Panc1 (cell line): ENCODE measurements at regions not wholly inside any gene's neighbourhood (a gene's known extent, or its start where the extent isn't known, plus 50 kb on each side); places are given as distances from the start of the nearest gene placed in this dataset.

Experiments
- ATAC-seq: fragments of 200-7000 bp; cut with Tn5 transposase; 2 replicates; pipeline ENCODE4 v1.9.1; 2020; ENCODE audit warnings: mild to moderate bottlenecking, moderate library complexity
- BruUV-seq: library from RNA; stranded (reverse); fragments of 400-500 nt; replicated peaks from 2 replicates; lab custom pipeline; 2021; lab: Mats Ljungman, UMichigan
- CTCF ChIA-PET: fragments of 300-600 bp; sonication (Branson Sonifier 250); formaldehyde crosslinking; loops from one replicate; lab custom pipeline; 2022; ENCODE audit warnings: antibody characterized with exemption; lab: Charles Lee
- POLR2A ChIA-PET: fragments of 300-600 bp; sonication (Branson Sonifier 250); formaldehyde crosslinking; loops from one replicate; lab custom pipeline; 2022; ENCODE audit warnings: antibody characterized with exemption; lab: Charles Lee
- DNase-seq: peaks from one replicate; pipeline ENCODE4 v3.0.0-alpha.2; 2010; ENCODE audit warnings: low read depth, low spot score
- H3K27ac ChIP-seq: 2 replicates; pipeline ENCODE4 v1.5.1; 2011; ENCODE audit warnings: mild to moderate bottlenecking, low read length, inconsistent platforms
- H3K27me3 ChIP-seq: fragments of 200-500 bp; sonication (Bioruptor generic); 2 replicates; pipeline ENCODE4 v1.6.0; 2014; ENCODE audit warnings: low read length, inconsistent platforms; ENCODE audit not compliant: control insufficient read depth, insufficient read depth
- H3K36me3 ChIP-seq: fragments of 200-500 bp; sonication (Bioruptor generic); 2 replicates; pipeline ENCODE4 v1.5.1; 2014; ENCODE audit warnings: inconsistent platforms, mild to moderate bottlenecking, low read length, moderate library complexity; ENCODE audit not compliant: control insufficient read depth, insufficient read depth
- H3K4me1 ChIP-seq: 2 replicates; pipeline ENCODE4 v1.5.1; 2011; ENCODE audit warnings: inconsistent platforms, mild to moderate bottlenecking, low read length, moderate library complexity; ENCODE audit not compliant: control insufficient read depth, insufficient read depth
- H3K4me3 ChIP-seq, 2 experiments: 2 replicates each; pipeline ENCODE4 v1.5.1; 2011 to 2012; ENCODE audit warnings: low read depth in 2 of 2, low read length in 2 of 2, mild to moderate bottlenecking in 2 of 2, inconsistent platforms in 1 of 2, moderate library complexity in 1 of 2
- H3K9me3 ChIP-seq: fragments of 200-500 bp; sonication (Bioruptor generic); 2 replicates; pipeline ENCODE4 v1.5.1; 2014; ENCODE audit warnings: low read depth, mild to moderate bottlenecking, inconsistent platforms, low read length, moderate library complexity; ENCODE audit not compliant: control insufficient read depth, insufficient read depth
- POLR2AphosphoS5 ChIP-seq: IDR thresholded peaks from 2 replicates; pipeline ENCODE4 v1.6.1; 2012; ENCODE audit warnings: mild to moderate bottlenecking, low read depth, low read length, moderate library complexity
- SIN3A ChIP-seq: IDR thresholded peaks from 2 replicates; pipeline ENCODE4 v1.6.1; 2012; ENCODE audit warnings: low read depth, mild to moderate bottlenecking, low read length, moderate library complexity, borderline replicate concordance; ENCODE audit not compliant: insufficient read depth
- TCF7L2 ChIP-seq: IDR thresholded peaks from 2 replicates; pipeline ENCODE4 v1.6.1; 2011; ENCODE audit warnings: mild to moderate bottlenecking, low read depth, low read length, inconsistent platforms
- in situ Hi-C: cut with HindIII; loops from 2 replicates; pipeline ENCODE4 v1.10.0; 2016; ENCODE audit warnings: low sequenced_read_pairs, low pct_unique_long_range_greater_than_20kb
- intact Hi-C: fragments of 100-400 bp; cut with micrococcal nuclease; formaldehyde crosslinking; loops from one replicate; pipeline ENCODE4 v1.10.0; 2022; ENCODE audit not compliant: unreplicated experiment
- TF ChIP-seq, protein P1 (sequence below): fragments of 450-650 bp; IDR thresholded peaks from 2 replicates; pipeline ENCODE4 v1.5.1; 2017; ENCODE audit warnings: mild to moderate bottlenecking
- TF ChIP-seq, protein P2 (sequence below), 2 experiments: IDR thresholded peaks; 2 replicates each; pipeline ENCODE4 v1.6.1; 2011 to 2012; ENCODE audit warnings: low read depth in 2 of 2, control low read depth in 1 of 2, low read length in 1 of 2, mild to moderate bottlenecking in 1 of 2, moderate library complexity in 1 of 2; ENCODE audit not compliant: insufficient read depth in 1 of 2

DNA sequence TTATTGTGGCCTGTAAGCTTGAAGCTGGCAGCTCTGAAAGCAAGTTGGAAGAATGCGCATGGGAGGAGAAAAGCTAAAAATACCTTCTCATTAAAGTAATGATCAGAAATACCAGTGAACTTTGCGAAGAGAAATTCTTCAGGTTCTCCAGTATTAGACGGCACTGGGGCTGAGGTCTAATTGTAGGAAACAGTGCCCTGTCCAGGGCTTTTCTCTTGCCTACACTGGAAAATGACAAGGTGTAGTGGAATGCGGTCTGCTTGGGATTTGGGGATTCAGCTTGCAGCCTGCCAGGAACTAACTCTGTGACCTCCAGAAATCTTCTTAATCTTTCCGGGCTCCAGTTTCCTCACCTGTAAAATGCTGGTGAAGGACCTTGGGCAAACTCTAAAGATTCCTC, 53.3 kb upstream of the KCNJ16 start:
- no peaks in the 10 kb centered on the region for H3K36me3 ChIP-seq
- H3K4me1 ChIP-seq: no peaks in the 10 kb centered on the region
- H3K4me3 ChIP-seq: no peak overlapping the region
- intact Hi-C loops (no loop called here), in situ Hi-C loops (no loop called here)
- no peak for DNase-seq
- no peaks in the 10 kb centered on the region for H3K27me3 ChIP-seq
- no TSS peak for BruUV-seq
- no peaks in the 10 kb centered on the region for H3K9me3 ChIP-seq
- ChIA-PET CTCF (no interaction called here), POLR2A (no interaction called here)
- no peak for ATAC-seq
- no peak for TF ChIP-seq SIN3A
- TF ChIP-seq, protein P1, sequence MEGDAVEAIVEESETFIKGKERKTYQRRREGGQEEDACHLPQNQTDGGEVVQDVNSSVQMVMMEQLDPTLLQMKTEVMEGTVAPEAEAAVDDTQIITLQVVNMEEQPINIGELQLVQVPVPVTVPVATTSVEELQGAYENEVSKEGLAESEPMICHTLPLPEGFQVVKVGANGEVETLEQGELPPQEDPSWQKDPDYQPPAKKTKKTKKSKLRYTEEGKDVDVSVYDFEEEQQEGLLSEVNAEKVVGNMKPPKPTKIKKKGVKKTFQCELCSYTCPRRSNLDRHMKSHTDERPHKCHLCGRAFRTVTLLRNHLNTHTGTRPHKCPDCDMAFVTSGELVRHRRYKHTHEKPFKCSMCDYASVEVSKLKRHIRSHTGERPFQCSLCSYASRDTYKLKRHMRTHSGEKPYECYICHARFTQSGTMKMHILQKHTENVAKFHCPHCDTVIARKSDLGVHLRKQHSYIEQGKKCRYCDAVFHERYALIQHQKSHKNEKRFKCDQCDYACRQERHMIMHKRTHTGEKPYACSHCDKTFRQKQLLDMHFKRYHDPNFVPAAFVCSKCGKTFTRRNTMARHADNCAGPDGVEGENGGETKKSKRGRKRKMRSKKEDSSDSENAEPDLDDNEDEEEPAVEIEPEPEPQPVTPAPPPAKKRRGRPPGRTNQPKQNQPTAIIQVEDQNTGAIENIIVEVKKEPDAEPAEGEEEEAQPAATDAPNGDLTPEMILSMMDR: no peak
- TF ChIP-seq TCF7L2: no peak
- no peak for TF ChIP-seq POLR2AphosphoS5
- TF ChIP-seq, protein P2, sequence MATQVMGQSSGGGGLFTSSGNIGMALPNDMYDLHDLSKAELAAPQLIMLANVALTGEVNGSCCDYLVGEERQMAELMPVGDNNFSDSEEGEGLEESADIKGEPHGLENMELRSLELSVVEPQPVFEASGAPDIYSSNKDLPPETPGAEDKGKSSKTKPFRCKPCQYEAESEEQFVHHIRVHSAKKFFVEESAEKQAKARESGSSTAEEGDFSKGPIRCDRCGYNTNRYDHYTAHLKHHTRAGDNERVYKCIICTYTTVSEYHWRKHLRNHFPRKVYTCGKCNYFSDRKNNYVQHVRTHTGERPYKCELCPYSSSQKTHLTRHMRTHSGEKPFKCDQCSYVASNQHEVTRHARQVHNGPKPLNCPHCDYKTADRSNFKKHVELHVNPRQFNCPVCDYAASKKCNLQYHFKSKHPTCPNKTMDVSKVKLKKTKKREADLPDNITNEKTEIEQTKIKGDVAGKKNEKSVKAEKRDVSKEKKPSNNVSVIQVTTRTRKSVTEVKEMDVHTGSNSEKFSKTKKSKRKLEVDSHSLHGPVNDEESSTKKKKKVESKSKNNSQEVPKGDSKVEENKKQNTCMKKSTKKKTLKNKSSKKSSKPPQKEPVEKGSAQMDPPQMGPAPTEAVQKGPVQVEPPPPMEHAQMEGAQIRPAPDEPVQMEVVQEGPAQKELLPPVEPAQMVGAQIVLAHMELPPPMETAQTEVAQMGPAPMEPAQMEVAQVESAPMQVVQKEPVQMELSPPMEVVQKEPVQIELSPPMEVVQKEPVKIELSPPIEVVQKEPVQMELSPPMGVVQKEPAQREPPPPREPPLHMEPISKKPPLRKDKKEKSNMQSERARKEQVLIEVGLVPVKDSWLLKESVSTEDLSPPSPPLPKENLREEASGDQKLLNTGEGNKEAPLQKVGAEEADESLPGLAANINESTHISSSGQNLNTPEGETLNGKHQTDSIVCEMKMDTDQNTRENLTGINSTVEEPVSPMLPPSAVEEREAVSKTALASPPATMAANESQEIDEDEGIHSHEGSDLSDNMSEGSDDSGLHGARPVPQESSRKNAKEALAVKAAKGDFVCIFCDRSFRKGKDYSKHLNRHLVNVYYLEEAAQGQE (IDR thresholded peaks at IDR 0.05; ENCODE audit: insufficient read depth in 1 of 2, low read depth in 2 of 2, low read length in 1 of 2): no peak
- H3K27ac ChIP-seq: no peak overlapping the region

DNA sequence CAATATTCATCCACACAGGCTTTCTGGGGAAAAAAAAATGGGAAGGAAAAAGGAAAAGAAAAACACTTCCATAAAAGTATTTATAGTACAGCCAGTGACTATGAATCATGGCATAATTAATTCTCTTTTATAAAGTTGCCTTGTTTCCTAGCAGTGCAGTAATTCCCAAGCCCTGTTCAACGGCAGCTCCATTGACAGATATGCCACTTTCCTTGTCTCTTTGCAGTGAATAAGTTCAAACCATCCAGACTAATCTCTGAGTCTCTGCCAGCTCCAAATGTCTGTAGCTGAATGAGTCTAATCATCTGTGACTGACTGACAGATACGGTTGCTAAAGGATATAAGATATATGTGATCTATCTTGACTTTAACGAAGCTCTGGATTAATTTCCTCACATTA, 52.9 kb upstream of the KCNJ16 start:
- Histone ChIP-seq H3K27me3 (no peaks in the 10 kb centered on the region), H3K4me3 (no peak overlapping the region), H3K9me3 (no peaks in the 10 kb centered on the region), H3K27ac (no peak overlapping the region), H3K36me3 (no peaks in the 10 kb centered on the region), H3K4me1 (no peaks in the 10 kb centered on the region)
- ATAC-seq (no peak), DNase-seq (no peak)
- ChIA-PET POLR2A (no interaction called here), CTCF (no interaction called here)
- BruUV-seq: no TSS peak
- TF ChIP-seq SIN3A: no peak
- no peak for TF ChIP-seq POLR2AphosphoS5
- TF ChIP-seq, protein P2 (IDR thresholded peaks at IDR 0.05; ENCODE audit: insufficient read depth in 1 of 2, low read depth in 2 of 2, low read length in 1 of 2): no peak
- TF ChIP-seq, protein P1: no peak
- no peak for TF ChIP-seq TCF7L2
- intact Hi-C loops (no loop called here), in situ Hi-C loops (no loop called here)
